ENCODE measurements at regions not wholly inside any gene's neighbourhood (a gene's known extent, or its start where the extent isn't known, plus 50 kb on each side); places are given as distances from the start of the nearest gene placed in this dataset.
A peak's percentile ranks its signal among the peaks of the same experiment; 100 is the strongest.

- Mint-ChIP-seq H3K36me3 (ENCODE audit: low read depth) (no peaks in the 10 kb centered on the region), H3K9me3 (no peaks in the 10 kb centered on the region), H3K4me3 (no peak overlapping the region), H3K4me1 (no peaks in the 10 kb centered on the region), H3K27ac (no peak overlapping the region), H3K27me3 (no peaks in the 10 kb centered on the region)
- ChIA-PET CTCF (interaction anchor here (0.5 to 1.4 kb wide), 2 partner anchors 37 to 1446 kb away, joined by 3 read pairs; no protein-coding TSS in a partner anchor), POLR2A (no interaction called here)
- no peak for DNase-seq
Observed at GRCh38 chr4:3827616-3828492, 61.7 kb downstream of the ADRA2C start.

GRCh38 chr4:3828546-3828945 lies 62.4 kb downstream of the ADRA2C start:
- DNase-seq: no peak
- H3K4me1 Mint-ChIP-seq: no peaks in the 10 kb centered on the region
- ChIA-PET CTCF (interaction anchor here (1.4 kb wide), 1 partner anchor 36 kb away, joined by 3 read pairs; no protein-coding TSS in a partner anchor), POLR2A (no interaction called here)
- no peaks in the 10 kb centered on the region for H3K9me3 Mint-ChIP-seq
- no peaks in the 10 kb centered on the region for H3K27me3 Mint-ChIP-seq
- H3K36me3 Mint-ChIP-seq (ENCODE audit: low read depth): no peaks in the 10 kb centered on the region
- H3K27ac Mint-ChIP-seq: no peak overlapping the region
- no peak overlapping the region for H3K4me3 Mint-ChIP-seq

GRCh38 chr4:3829211-3829955 lies 63.2 kb downstream of the ADRA2C start:
- Mint-ChIP-seq H3K36me3 (ENCODE audit: low read depth) (no peaks in the 10 kb centered on the region), H3K9me3 (no peaks in the 10 kb centered on the region), H3K4me1 (no peaks in the 10 kb centered on the region), H3K27me3 (no peaks in the 10 kb centered on the region), H3K4me3 (no peak overlapping the region), H3K27ac (no peak overlapping the region)
- CTCF ChIA-PET: interaction anchor here (1.4 kb wide), 1 partner anchor 35 kb away, joined by 3 read pairs; no protein-coding TSS in a partner anchor
- no peak for DNase-seq
- POLR2A ChIA-PET: no interaction called here

- Mint-ChIP-seq H3K36me3 (ENCODE audit: low read depth) (no peaks in the 10 kb centered on the region), H3K27ac (no peak overlapping the region), H3K4me1 (no peaks in the 10 kb centered on the region), H3K9me3 (no peaks in the 10 kb centered on the region), H3K27me3 (no peaks in the 10 kb centered on the region), H3K4me3 (no peak overlapping the region)
- DNase-seq: no peak
- ChIA-PET POLR2A (no interaction called here), CTCF (no interaction called here)
Observed at GRCh38 chr4:3829956-3830773, 64.0 kb downstream of the ADRA2C start.

- Mint-ChIP-seq H3K27ac (no peak overlapping the region), H3K4me3 (no peak overlapping the region), H3K9me3 (no peaks in the 10 kb centered on the region), H3K27me3 (peaks cover 4% of the 10 kb centered on the region), H3K36me3 (ENCODE audit: low read depth) (no peaks in the 10 kb centered on the region), H3K4me1 (no peaks in the 10 kb centered on the region)
- ChIA-PET CTCF (no interaction called here), POLR2A (no interaction called here)
- no peak for DNase-seq
Observed at GRCh38 chr4:3830774-3831528, 64.8 kb downstream of the ADRA2C start.

- peaks cover 4% of the 10 kb centered on the region for H3K27me3 Mint-ChIP-seq
- no peaks in the 10 kb centered on the region for H3K4me1 Mint-ChIP-seq
- no peaks in the 10 kb centered on the region for H3K9me3 Mint-ChIP-seq
- no peaks in the 10 kb centered on the region for H3K36me3 Mint-ChIP-seq (ENCODE audit: low read depth)
- no peak overlapping the region for H3K27ac Mint-ChIP-seq
- H3K4me3 Mint-ChIP-seq: no peak overlapping the region
- ChIA-PET CTCF (no interaction called here), POLR2A (no interaction called here)
- DNase-seq: no peak
Observed at GRCh38 chr4:3831529-3832150, 65.5 kb downstream of the ADRA2C start.

GRCh38 chr4:3832536-3833220 lies 66.5 kb downstream of the ADRA2C start:
- H3K4me1 Mint-ChIP-seq: no peaks in the 10 kb centered on the region
- ChIA-PET POLR2A (no interaction called here), CTCF (no interaction called here)
- DNase-seq: no peak
- H3K9me3 Mint-ChIP-seq: peaks cover 2% of the 10 kb centered on the region
- no peak overlapping the region for H3K4me3 Mint-ChIP-seq
- H3K36me3 Mint-ChIP-seq (ENCODE audit: low read depth): no peaks in the 10 kb centered on the region
- H3K27ac Mint-ChIP-seq: no peak overlapping the region
- H3K27me3 Mint-ChIP-seq: peaks cover 7% of the 10 kb centered on the region

- CTCF ChIA-PET: no interaction called here
- Mint-ChIP-seq H3K27ac (no peak overlapping the region), H3K4me1 (no peaks in the 10 kb centered on the region), H3K4me3 (no peak overlapping the region), H3K27me3 (peaks cover 7% of the 10 kb centered on the region), H3K36me3 (ENCODE audit: low read depth) (no peaks in the 10 kb centered on the region), H3K9me3 (peaks cover 4% of the 10 kb centered on the region)
- POLR2A ChIA-PET: no interaction called here
- no peak for DNase-seq
Observed at GRCh38 chr4:3833326-3833989, 67.3 kb downstream of the ADRA2C start.

GRCh38 chr4:3834186-3834662 lies 68.0 kb downstream of the ADRA2C start:
- H3K9me3 Mint-ChIP-seq: peaks cover 4% of the 10 kb centered on the region
- H3K27me3 Mint-ChIP-seq: peaks cover 7% of the 10 kb centered on the region
- no peaks in the 10 kb centered on the region for H3K36me3 Mint-ChIP-seq (ENCODE audit: low read depth)
- ChIA-PET CTCF (no interaction called here), POLR2A (no interaction called here)
- no peaks in the 10 kb centered on the region for H3K4me1 Mint-ChIP-seq
- no peak overlapping the region for H3K4me3 Mint-ChIP-seq
- no peak for DNase-seq
- peak overlapping the region; percentile 68 for H3K27ac Mint-ChIP-seq

GRCh38 chr4:3834663-3835521 lies 68.7 kb downstream of the ADRA2C start:
- Mint-ChIP-seq H3K27ac (peak overlapping the region; percentile 68), H3K4me1 (no peaks in the 10 kb centered on the region), H3K27me3 (peaks cover 7% of the 10 kb centered on the region), H3K9me3 (peaks cover 4% of the 10 kb centered on the region), H3K36me3 (ENCODE audit: low read depth) (no peaks in the 10 kb centered on the region), H3K4me3 (no peak overlapping the region)
- POLR2A ChIA-PET: no interaction called here
- no peak for DNase-seq
- CTCF ChIA-PET: no interaction called here
